Thymus (tissue), 11 donors: ENCODE measurements at regions not wholly inside any gene's neighbourhood (a gene's known extent, or its start where the extent isn't known, plus 50 kb on each side); places are given as distances from the start of the nearest gene placed in this dataset.
"Not testable (repeated sequence)": the region's sequence is repeated elsewhere in the genome, so short reads cannot be mapped to it uniquely, and the experiment has no call there.

Experiments
- DNase-seq, 9 donors: peaks; one replicate each; pipeline ENCODE4 v3.0.0-alpha.2; 2013; ENCODE audit warnings: low spot score in 9 of 9, low read depth in 6 of 9, missing footprints in 1 of 9
- H3K27ac ChIP-seq, 2 donors: one replicate each; pipeline ENCODE4 v1.5.1; 2013; ENCODE audit warnings: control low read depth in 1 of 2, low read depth in 1 of 2, low read length in 1 of 2, mild to moderate bottlenecking in 1 of 2, moderate library complexity in 1 of 2
- H3K27me3 ChIP-seq, 2 donors: one replicate each; pipeline ENCODE4 v1.5.1; 2013; ENCODE audit warnings: low read length in 1 of 2; ENCODE audit not compliant: control insufficient read depth in 2 of 2, insufficient read depth in 1 of 2
- H3K36me3 ChIP-seq, 2 donors: one replicate each; pipeline ENCODE4 v1.5.1; 2013; ENCODE audit warnings: low read length in 1 of 2, mild to moderate bottlenecking in 1 of 2, moderate library complexity in 1 of 2; ENCODE audit not compliant: control insufficient read depth in 2 of 2, insufficient read depth in 2 of 2
- H3K4me1 ChIP-seq, 2 donors: one replicate each; pipeline ENCODE4 v1.5.1; 2013; ENCODE audit warnings: low read length in 2 of 2; ENCODE audit not compliant: control insufficient read depth in 2 of 2, insufficient read depth in 2 of 2
- H3K4me3 ChIP-seq, 2 donors: one replicate each; pipeline ENCODE4 v1.5.1; 2013; ENCODE audit warnings: low read length in 2 of 2, control low read depth in 1 of 2, mild to moderate bottlenecking in 1 of 2
- H3K9me3 ChIP-seq, 2 donors: one replicate each; pipeline ENCODE4 v1.5.1; 2013; ENCODE audit warnings: low read length in 1 of 2, mild to moderate bottlenecking in 1 of 2; ENCODE audit not compliant: control insufficient read depth in 2 of 2, insufficient read depth in 1 of 2
- WGBS: extraction: QIAGEN DNeasy Blood & Tissue Kit; methylation state at CpG from one replicate; pipeline ENCODE4 v1.1.7; 2013; 5-methylcytosine and 5-hydroxymethylcytosine counted together
- donor health status: healthy.

DNA sequence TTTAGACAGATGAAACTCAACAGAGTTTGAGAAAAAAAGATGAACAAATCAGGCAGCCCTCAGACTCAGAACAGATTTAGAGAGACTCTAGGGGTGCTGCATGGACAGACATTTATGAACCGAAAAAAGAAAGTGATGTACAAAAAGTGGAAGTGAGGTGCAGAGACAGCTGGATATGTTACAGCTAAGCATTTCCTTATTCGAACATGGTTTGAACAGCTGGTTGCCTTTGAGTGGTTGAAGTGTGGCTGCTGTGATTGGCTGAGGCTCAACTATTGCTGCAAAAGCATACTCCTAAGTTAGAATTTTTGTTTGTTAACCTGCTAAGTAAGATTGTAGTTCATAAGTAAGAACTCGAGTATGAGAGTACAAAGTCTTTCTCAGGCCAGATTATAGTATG lies 331.5 kb upstream of the PABPC4L start:
- WGBS, result 65% methylated on average over 3 of the region's 3 CpGs
- H3K4me1 ChIP-seq, result no peaks in the 10 kb centered on the region
- H3K27me3 ChIP-seq, result no peaks in the 10 kb centered on the region
- H3K27ac ChIP-seq, result no peak overlapping the region
- H3K36me3 ChIP-seq, result no peaks in the 10 kb centered on the region
- no peaks in the 10 kb centered on the region for H3K9me3 ChIP-seq
- no peak for DNase-seq
- H3K4me3 ChIP-seq, result no peak overlapping the region

GRCh38 chr4:134531013-134531412 lies 329.4 kb upstream of the PABPC4L start:
- Histone ChIP-seq H3K4me3 (no peak overlapping the region), H3K36me3 (no peaks in the 10 kb centered on the region), H3K9me3 (no peaks in the 10 kb centered on the region), H3K27ac (no peak overlapping the region), H3K27me3 (no peaks in the 10 kb centered on the region), H3K4me1 (no peaks in the 10 kb centered on the region)
- DNase-seq, result no peak
- 73% methylated on average over 1 of the region's 1 CpG for WGBS

DNA sequence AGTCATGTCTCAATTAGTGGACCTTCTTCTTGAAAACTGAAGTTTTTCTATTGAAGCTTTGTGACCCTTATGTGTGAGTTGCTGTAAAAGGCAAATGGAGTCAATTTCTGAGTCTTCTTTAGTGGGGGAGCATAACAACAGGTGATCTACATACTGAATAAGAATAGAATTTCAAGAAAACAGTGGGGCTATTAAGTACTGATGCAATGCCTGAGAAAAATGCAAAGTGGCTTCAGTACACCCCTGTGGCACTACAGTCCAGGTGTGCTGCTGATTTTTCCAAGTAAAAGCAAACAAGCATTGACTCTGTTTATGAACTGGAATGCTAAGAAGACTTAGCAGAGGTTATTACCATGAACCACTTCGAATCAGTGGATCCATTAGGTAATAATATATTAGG lies 328.0 kb upstream of the PABPC4L start:
- Histone ChIP-seq H3K36me3 (no peaks in the 10 kb centered on the region), H3K27me3 (no peaks in the 10 kb centered on the region), H3K27ac (no peak overlapping the region), H3K9me3 (no peaks in the 10 kb centered on the region), H3K4me1 (no peaks in the 10 kb centered on the region), H3K4me3 (no peak overlapping the region)
- DNase-seq, result no peak
- WGBS, result 69% methylated on average over 1 of the region's 1 CpG

DNA sequence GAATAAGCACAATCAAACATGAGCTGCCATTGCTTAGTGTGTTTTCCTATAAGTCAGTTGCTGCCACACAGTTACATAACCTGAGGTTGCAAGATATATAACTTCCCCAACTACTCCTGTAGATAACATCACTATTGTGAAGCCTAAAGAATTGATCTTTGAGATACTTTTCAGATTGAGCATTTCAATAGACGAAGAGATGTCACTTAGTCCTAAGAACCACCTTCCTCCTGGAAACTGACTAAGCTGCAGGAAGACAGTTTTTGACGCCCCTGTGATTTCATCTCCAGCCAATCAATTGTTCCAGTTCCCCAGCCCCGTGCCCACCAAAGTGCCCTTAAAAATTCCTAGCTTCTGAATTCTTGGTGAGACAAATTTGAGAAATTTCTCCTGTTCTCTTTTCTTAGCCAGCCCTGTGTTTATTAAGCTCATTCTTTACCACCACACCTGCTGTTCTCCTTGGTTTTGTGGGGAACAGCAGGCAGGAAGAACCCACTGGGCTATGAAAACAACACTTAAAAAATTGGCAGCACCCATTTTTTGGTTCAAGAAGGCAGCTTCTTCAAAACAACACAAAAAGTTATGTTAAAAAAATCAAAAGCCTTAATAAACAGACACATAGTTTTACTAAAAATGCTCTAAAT lies 317.1 kb upstream of the PABPC4L start:
- no peak overlapping the region for H3K4me3 ChIP-seq
- DNase-seq, result no peak
- no peaks in the 10 kb centered on the region for H3K36me3 ChIP-seq
- no peaks in the 10 kb centered on the region for H3K27me3 ChIP-seq
- no peak overlapping the region for H3K27ac ChIP-seq
- no peaks in the 10 kb centered on the region for H3K4me1 ChIP-seq
- H3K9me3 ChIP-seq, result no peaks in the 10 kb centered on the region
- WGBS, result 62% methylated on average over 3 of the region's 3 CpGs

DNA sequence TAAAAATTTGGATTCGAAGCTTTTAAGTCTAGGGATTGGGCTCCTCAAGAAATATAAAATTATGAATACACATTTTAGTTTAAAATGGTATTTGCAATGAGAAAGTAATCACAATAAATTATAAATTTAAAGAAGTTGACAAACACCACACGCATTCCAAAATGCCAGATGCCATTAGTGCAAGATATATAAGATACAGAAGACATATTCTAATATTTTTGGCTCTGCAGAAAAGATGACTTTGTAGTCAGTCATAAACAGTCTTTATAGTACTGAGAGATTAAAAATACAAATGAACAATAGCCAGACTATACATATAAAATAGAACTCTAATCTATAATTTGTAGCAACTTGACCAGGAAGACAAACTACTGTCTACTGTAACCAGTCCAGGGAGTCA lies 309.0 kb upstream of the PABPC4L start:
- no peaks in the 10 kb centered on the region for H3K27me3 ChIP-seq
- H3K9me3 ChIP-seq, result no peaks in the 10 kb centered on the region
- no peaks in the 10 kb centered on the region for H3K36me3 ChIP-seq
- no peak overlapping the region for H3K4me3 ChIP-seq
- no peak overlapping the region for H3K27ac ChIP-seq
- WGBS, result 85% methylated on average over 2 of the region's 2 CpGs
- DNase-seq, result no peak
- no peaks in the 10 kb centered on the region for H3K4me1 ChIP-seq

DNA sequence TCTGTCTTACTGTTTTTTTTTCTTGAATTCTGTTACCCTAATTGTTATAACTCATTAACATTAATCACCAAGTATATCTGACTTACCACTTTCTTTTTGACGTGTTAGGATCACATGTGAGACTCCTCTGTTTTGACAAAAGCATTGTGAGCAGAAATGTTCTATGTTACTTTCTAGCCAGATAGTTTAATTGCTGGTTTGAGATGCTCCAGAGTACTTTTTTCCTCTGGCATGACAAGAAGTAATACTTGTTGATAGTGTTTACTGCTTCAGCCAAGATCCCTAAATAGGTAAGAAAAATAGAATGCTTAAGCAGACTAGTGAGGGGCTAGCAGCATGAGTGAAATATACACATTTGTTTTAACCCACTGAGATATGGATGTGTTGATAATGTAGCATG lies 303.9 kb upstream of the PABPC4L start:
- no peaks in the 10 kb centered on the region for H3K27me3 ChIP-seq
- peaks cover 0 to 6% of the 10 kb centered on the region in 2 donors for H3K9me3 ChIP-seq
- DNase-seq, result no peak
- H3K27ac ChIP-seq, result no peak overlapping the region
- WGBS, result 91% methylated on average over 1 of the region's 1 CpG
- H3K4me1 ChIP-seq, result no peaks in the 10 kb centered on the region
- no peak overlapping the region for H3K4me3 ChIP-seq
- no peaks in the 10 kb centered on the region for H3K36me3 ChIP-seq

DNA sequence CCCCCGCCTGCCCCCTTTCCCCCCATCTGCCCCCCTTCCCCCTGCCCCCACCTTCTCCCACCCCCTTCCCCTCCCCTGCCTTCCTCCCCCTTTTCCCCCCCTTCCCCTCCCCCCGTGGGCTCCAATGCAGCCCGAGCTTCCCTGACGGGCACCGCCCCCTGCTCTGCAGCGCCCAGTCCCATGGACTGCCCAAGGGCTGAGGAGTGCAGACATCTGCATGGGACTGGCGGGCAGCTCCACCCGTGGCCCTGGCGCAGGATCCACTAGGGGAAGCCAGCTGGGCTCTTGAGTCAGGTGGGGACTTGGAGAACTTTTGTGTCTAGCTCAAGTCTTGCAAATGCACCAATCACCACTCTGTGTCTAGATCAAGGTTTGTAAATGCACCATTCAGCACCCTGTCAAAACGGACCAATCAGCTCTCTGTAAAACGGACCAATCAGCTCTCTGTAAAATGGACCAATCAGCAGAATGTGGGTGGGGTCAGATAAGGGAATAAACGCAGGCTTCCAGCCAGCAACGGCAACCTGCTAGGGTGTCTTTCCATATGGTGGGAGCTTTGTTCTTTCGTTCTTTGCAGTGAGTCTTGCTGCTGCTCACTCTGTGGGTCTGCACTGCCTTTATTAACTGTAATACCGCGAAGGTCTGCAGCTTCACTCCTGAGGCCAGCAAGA lies 300.5 kb upstream of the PABPC4L start:
- Histone ChIP-seq H3K4me1 (no peaks in the 10 kb centered on the region), H3K36me3 (no peaks in the 10 kb centered on the region), H3K27ac (no peak overlapping the region), H3K27me3 (no peaks in the 10 kb centered on the region), H3K9me3 (peaks cover 0 to 6% of the 10 kb centered on the region in 2 donors), H3K4me3 (no peak overlapping the region)
- DNase-seq, result no peak
- 91% methylated on average over 16 of the region's 16 CpGs for WGBS

- not testable (repeated sequence) for H3K4me3 ChIP-seq, H3K4me1 ChIP-seq, DNase-seq, H3K9me3 ChIP-seq, H3K27ac ChIP-seq, H3K36me3 ChIP-seq, H3K27me3 ChIP-seq
- 95% methylated on average over 11 of the region's 11 CpGs for WGBS
Observed at GRCh38 chr4:134501488-134501887, 299.9 kb upstream of the PABPC4L start.

DNA sequence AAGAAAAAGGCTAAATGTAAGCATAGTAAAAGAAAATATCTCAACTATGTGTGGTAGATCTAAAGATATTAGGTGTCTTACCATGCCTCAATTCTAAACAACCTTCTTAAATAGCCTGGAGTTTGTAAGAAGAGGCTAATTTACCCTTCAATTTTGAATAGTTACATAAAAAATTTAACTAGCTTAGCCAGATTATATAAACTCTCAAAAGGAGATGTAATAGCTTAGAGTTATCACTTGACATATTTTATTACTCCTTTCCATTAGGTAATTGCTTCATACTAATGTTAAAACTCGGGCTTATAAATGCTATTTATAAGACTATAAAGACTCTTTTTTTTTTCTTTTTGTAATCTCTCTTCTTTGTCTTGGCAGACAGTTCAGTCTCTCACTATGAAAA lies 297.5 kb upstream of the PABPC4L start:
- peaks cover 0 to 6% of the 10 kb centered on the region in 2 donors for H3K9me3 ChIP-seq
- no peak overlapping the region for H3K4me3 ChIP-seq
- H3K4me1 ChIP-seq, result no peaks in the 10 kb centered on the region
- 73% methylated on average over 1 of the region's 1 CpG for WGBS
- H3K36me3 ChIP-seq, result no peaks in the 10 kb centered on the region
- no peak for DNase-seq
- no peaks in the 10 kb centered on the region for H3K27me3 ChIP-seq
- H3K27ac ChIP-seq, result no peak overlapping the region
